GM10266 (cell line): ENCODE measurements at regions not wholly inside any gene's neighbourhood (a gene's known extent, or its start where the extent isn't known, plus 50 kb on each side); places are given as distances from the start of the nearest gene placed in this dataset.

ENCODE experiments used
- DNase-seq: peaks from one replicate; pipeline ENCODE4 v3.0.0; 2012; ENCODE audit errors: extremely low spot score
- TF ChIP-seq, protein P1 (sequence below): IDR thresholded peaks from 2 replicates; pipeline ENCODE4 v1.5.1; 2012; ENCODE audit warnings: mild to moderate bottlenecking, low read depth; ENCODE audit not compliant: control insufficient read depth, insufficient read depth; ENCODE audit errors: missing control alignments

DNA sequence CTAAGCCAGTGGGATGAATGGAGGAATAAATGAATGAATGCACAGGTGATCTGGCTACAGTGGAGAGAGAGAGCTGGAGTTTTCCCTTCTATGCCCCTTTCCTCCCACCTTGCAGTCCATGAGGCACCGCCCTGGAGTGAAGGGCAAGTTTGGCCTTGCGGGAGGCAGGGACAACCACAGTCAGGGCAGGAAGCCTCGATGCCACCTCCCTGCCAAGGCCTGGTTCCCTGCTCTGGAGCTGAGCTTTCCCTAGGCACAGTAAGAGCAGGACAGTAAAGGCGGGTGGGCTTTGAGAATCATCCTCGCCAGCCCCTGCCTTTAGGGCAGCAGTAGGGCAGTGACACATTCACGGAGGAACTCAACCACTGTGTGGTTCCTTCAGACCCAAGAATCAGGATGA, 72.6 kb downstream of the RBFOX3 start:
- TF ChIP-seq, protein P1, sequence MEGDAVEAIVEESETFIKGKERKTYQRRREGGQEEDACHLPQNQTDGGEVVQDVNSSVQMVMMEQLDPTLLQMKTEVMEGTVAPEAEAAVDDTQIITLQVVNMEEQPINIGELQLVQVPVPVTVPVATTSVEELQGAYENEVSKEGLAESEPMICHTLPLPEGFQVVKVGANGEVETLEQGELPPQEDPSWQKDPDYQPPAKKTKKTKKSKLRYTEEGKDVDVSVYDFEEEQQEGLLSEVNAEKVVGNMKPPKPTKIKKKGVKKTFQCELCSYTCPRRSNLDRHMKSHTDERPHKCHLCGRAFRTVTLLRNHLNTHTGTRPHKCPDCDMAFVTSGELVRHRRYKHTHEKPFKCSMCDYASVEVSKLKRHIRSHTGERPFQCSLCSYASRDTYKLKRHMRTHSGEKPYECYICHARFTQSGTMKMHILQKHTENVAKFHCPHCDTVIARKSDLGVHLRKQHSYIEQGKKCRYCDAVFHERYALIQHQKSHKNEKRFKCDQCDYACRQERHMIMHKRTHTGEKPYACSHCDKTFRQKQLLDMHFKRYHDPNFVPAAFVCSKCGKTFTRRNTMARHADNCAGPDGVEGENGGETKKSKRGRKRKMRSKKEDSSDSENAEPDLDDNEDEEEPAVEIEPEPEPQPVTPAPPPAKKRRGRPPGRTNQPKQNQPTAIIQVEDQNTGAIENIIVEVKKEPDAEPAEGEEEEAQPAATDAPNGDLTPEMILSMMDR = no peak
- no peak for DNase-seq

DNA sequence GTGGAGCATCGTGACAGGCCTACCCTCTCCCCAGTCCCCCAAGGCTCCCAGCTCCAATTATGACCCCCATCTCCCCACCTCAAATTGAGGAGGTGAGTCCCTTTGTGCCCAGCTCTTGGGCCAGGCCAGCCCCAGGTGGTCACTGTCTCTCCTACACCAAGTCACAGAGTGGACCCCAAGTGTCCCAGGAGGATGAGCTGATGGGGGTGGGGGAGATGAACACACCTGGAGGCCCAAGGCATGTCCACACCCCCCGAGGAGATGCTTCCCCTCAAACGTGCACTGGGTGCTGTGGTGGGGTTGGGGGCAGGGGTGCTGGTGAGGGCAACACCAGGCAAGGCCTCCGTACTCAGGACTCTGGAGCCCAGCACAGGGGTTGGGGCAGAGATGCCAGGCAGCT, 73.2 kb downstream of the RBFOX3 start:
- TF ChIP-seq, protein P1 = no peak
- DNase-seq = no peak

DNA sequence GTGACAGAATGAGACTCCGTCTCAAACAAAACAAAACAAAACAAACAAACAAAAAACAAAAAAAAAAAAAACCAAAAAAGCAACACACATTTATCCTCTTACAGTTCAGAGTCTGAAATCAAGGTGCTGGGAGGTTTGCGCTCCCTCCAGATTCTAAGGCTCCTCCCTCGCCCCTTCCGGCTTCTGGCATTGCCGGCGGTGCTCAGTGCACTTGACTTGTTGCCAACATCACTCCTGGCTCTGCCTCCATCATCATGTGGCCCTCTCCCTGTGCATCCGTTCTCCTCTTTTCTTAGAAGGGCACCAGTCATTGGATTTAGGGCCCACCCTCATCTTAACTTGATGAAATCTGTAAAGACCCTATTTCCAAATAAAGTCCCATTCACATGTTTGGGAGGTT, 73.8 kb downstream of the RBFOX3 start:
- DNase-seq = no peak
- TF ChIP-seq, protein P1 = no peak

DNA sequence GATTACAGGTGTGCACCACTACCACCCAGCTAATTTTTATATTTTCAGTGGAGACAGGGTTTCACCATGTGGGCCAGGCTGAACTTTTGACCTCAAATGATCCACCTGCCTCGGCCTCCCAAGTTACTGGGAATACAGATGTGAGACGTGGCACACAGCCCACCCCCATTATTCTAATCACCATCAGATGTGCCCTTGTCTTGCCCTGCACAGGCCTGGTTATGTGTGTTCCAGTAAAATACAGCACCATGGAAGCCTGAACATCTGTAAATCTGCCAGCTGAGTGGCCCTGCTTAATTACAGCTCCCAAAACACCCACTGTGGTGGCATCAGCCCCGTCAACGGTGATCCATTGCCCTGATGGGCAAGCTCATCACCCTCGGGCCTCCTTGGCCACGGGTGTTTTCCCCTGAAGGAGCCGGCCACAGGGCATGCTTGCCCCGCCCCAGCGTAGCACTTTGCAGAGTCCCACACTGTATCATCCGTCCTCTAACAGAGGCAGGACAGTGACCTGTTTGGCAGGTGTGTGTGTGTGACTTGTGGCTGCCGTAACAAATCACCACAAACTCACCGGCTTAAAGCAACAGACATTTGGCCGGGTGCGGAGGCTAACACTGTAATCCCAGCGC, 74.5 kb downstream of the RBFOX3 start:
- DNase-seq = no peak
- TF ChIP-seq, protein P1 = no peak

DNA sequence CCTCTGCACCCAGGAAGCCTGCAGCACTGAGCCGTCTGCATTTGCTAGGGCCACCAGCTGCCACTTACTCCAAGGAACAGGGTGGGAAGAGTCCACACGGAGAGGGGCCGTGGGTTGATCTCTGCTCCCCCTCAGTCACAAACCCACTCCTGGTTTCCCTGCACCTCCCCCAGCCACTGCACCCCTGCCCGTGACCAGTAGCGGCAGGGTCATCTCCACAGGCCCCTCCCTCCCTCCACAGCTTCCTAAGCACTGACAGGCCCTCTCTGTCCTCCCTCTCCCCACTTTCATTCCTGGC, 75.2 kb downstream of the RBFOX3 start:
- no peak for DNase-seq
- TF ChIP-seq, protein P1 = no peak

DNA sequence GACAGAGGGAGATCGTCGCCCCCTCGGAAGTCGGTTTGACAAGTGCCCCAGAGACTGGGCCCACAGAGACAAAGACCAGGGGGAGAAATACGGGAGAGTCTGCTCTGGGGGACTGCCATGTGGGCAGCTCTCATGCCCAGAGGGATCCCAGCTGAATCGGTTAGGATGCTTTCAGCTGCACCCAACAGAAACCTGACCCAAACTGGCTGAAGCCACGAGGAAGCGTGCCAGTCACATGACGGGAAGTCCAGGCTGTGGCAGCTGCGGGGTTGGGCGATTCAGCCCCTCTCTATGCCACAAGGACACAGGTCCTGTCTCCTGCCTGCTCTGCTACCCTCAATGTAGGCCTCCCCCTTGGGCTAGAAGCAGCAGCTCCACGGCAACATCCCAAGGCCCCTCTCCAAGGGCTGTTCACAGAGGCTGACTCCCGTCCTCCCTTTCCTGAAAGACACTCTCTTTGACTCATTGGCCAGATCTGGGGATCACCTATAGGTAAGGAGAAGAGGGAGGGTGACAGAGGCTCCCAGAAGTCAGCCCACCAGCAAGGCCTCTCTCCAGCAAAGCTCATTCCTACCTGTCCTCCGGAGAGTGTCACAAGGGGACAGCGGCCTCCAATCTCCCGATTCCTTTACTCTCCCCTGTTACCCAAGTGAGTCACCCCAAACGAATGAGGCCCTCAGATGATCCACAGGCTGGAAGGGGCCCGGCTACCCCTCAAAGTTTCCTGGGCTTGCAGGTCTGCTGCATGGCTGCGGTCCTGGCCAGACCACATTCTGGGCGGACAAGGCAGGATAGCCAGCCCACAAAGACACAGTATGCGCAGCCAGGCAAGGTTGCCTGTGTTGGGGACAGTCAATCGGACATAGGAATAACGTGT, 75.8 kb downstream of the RBFOX3 start:
- TF ChIP-seq, protein P1 = no peak
- DNase-seq = no peak

DNA sequence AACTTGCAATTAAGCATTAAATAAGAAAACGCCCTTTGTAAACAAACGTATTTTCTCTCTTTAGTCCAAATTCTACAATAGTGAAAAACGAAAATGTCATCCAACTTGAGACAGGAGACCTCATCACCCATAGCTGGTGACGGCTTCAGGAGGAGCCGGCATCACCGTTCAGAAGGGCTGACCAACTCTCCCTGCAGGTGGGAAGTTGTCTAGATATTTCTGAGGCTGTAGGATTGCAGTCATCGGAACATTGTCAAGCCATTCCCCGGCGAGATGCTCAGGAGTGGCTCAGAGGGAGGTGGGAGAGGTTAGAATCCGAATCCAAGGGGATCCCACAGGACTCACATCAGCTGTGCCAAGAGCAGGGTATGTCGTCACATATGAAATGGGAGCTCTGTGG, 76.7 kb downstream of the RBFOX3 start:
- no peak for DNase-seq
- TF ChIP-seq, protein P1 = no peak
